ENCODE measurements at regions not wholly inside any gene's neighbourhood (a gene's known extent, or its start where the extent isn't known, plus 50 kb on each side); places are given as distances from the start of the nearest gene placed in this dataset.

DNA sequence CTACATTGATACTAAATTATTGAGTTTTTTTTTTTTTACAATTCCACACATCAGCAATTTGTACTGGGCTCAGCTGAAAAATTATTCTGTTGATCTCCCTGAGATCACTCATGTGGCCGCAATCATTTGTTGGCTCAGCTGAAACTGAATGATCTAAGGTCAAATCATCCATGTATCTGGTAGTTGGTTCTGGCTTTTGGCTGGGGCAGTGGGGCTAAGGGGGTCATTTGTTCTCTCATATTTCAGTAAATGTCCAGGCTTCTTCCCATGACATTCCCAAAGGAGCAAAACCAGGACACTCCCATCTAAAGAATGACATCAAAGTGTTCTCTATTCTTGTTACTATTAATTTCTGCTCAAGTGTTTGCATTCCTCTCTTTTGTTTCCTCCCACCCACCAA, 806.7 kb upstream of the ADGRL2 start:
- DNase-seq (ENCODE audit: low spot score) = no peak

DNA sequence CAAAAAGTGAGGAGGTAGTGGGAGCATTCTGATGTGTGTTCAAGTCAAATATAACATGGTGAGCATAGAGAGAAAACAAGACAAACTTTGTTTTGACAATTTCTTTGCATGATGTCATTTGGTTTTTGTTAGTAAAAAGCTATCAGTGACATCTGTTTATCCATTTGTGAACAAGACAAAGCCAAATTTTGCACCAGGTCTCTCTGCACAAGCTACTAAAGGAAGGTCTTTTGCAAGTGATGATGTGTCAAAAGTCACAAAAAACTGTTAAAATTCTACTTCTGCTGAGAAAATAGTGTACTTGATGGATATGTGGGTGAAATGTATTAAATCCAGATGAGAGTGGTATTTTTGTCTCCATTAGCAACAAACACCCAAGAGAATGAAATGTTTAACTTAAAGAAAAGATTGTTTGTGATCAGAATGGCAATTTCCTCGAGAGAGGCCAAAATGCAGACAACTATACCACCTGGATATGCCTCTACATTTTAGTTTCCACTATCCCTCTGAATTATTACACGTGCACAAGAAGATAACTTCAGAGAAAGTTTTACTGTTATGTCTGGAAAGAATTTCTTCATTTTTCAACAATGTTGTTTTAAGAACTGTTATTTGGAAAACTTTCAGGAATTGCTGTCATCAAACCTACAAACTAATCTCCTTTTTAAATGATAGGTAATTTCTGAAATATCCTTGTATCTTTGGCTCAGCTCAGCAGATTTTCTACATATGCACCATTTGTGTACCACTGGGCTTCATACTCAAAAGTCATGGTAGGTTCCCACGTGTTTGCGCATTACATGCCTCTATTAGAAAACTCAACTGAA, 807.4 kb upstream of the ADGRL2 start:
- DNase-seq (ENCODE audit: low spot score) = no peak

DNA sequence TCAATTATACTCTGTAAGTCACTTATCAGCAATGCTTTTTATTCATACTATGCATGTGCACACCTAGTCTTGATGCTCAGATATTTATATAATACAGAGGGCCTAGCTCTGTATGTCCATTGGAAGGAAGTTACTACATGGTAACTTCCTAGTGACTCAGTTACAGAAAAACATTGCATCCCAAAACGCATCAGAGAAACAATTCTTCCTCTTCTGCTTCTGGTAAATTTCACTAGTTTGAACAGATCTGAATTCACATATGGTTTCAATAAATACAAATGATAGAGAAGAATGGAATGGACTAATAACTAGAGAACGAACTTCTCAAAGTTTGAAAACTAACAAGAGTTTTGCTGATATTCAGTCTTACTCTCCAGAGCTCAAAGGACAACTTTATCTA, 811.3 kb upstream of the ADGRL2 start:
- DNase-seq (ENCODE audit: low spot score) = no peak

DNA sequence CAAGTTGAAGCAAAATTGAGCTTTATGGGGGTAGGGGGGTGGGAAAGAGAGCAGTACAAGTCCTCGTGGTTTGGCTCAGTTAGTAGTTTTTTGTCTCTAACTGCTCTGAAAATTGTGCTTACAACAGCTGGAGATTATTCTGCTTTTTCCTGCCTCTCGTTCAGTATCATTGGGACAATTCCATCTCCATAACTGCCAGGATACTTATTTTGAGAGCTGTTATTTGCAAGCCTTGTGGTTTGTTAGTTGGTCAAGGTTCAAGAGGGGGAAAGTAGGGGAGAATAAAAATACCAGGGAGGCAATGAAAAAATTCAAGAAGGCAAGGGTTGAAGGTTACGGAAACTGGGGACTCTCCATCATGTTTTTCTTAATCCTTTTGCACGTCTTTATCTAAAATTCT, 811.8 kb upstream of the ADGRL2 start:
- no peak for DNase-seq (ENCODE audit: low spot score)

DNA sequence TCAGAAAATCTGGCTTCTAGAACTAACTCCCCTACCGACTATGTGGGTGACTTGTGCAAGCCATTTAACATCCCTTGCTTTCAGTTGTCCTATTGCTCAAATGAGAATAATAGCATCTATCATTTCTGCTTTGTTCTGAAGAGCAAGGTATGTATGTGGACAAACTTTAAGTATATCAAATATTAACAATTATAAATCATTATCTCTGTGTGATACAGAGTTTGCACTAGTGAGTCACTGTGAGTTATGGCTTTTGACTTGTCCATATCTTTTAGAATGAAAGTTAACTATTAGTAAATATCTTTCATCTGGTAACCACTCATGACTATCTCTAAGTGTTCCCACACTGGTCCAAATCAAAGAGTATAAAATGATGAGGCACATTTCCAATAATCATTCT, 812.9 kb upstream of the ADGRL2 start:
- DNase-seq (ENCODE audit: low spot score) = no peak

DNA sequence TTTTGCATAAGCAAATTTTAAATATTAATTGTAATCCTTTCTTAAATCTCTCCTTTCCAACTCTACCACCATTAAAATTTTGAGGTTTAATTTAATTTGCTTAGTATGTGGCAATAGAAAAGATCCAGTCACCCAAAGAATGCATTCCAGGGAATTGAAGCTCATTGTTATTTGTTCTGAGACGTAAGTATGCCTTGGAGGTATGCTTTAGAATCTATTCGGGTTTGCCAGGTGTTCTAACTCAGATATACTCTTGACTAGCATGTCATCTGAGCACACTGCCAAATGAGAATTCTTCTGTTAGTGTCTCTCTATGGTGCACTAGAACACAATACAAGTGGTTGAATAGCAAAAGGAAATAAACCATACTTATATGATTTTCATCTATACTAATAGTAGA, 813.6 kb upstream of the ADGRL2 start:
- DNase-seq (ENCODE audit: low spot score) = no peak

DNA sequence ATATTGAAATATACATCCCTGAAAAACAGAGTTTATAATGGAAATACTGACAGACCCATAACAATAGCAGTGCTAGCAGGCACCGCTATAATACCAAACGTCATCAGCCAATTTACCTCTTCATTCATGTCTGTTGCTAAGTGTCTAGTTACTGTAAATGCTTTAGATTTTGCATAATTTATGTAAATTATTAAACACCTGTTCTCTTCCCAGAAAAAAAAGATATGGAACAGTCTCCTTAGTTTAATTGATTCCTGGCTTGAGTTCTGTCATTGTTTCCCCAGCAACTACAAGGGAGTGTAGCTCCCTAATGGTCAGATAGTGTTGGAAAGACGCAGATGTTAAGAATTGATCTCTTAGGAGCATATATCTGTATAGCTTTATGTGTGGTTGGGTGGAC, 817.9 kb upstream of the ADGRL2 start:
- no peak for DNase-seq (ENCODE audit: low spot score)

DNA sequence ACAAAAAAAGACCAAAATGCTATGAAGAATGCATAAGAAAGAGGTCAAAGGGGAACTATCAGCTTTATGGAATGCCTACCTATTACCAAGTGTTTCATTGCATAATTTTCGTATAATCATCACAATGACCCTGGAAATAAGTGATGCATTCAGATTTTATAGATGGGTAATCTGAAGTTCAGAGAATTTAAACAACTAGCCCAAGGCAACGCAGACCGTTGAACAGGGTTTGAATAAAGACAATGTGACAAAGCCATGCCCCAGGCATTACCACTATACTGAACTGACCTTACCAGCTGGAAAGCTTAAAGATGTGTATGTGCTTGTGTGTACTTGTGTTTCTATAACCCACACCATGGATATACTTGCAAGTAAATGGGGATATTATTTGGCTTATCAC, 827.6 kb upstream of the ADGRL2 start:
- DNase-seq (ENCODE audit: low spot score) = no peak

DNA sequence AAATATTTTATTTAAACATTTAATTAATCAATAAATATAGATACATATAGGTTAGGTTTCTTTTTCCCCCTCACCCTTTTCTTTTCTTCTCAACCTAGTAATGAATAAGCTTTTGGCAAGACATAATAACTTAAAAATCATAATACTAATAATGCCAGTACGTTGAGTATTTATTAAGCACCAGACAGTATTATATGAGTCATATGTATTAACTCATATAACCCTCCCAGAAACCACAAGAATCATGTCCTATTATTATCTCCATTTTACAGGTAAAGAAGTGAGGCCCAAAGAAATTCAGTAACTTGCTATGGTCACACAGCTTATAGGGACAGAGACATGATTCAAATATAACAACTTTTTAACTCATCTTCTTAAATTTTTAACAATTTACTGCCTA, 834.5 kb upstream of the ADGRL2 start:
- DNase-seq (ENCODE audit: low spot score) = no peak

DNA sequence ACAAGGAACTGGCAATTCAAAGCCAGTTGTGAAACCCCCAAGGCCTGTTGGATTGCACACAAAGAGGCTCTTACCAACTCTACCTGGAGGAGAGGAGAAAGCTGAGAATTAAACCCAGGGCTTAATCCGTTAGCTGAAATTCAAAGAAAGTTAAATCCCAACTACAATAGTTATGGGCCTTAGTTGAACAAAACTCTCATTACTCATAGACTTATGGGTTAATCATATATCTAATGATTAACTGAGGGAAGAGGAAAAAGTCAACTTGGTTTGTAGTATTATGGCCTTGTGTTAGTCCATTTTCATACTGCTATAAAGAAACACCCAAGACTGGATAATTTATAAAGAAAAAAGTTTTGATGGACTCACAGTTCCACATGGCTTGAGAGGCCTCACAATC, 838.2 kb upstream of the ADGRL2 start:
- no peak for DNase-seq (ENCODE audit: low spot score)

DNA sequence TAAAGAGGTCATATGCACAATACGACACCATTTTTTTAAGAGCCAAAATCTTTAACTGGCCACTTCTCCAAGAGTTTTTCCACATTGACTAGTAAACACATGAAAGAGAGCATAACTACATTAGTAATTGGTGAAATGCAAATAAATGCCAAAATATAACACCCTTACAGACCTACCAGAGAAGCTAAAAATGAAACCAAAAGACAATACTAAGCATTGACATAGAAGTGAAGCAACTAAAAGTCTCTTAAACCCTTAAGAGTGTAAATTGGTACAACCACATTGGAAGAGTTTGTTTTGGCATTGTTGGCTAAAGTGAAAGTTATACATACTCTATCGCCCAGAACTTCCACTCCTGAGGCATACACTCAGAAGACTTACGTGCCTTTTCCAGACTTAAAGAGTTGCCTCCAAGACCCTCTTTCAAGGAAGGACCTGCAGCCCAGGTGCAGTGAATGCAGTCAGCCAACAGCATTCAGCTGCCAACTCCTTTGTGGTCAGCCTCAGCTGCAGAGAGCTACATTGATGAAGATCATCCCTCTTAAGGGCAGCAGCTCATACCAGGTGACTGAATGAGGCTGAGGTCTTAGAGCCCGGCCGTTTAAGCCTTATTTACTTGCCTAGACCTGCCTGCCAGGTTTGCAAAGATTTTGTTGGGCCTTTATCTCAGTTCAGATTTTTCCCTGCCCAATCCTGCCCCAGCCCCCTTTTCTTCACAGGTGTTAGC, 839.1 kb upstream of the ADGRL2 start:
- DNase-seq (ENCODE audit: low spot score) = no peak

DNA sequence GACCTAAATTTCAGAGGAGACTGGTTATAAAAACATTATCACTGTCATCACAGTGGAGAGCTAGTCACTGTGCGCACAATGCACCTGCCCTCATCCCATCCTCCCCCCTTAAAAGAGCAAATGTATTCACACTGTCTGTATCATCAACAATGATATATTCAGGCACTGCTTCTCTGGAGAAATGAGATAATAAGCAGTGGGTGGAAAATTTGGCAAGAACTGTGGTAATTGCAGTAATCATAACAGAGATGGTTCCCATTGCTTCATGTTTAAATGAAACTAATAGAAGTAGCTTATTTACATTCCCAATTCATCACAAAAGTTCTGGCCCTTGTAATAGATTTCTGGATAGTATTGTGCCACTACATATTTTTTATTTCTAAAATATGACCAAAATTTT, 867.4 kb upstream of the ADGRL2 start:
- DNase-seq (ENCODE audit: low spot score) = no peak

DNA sequence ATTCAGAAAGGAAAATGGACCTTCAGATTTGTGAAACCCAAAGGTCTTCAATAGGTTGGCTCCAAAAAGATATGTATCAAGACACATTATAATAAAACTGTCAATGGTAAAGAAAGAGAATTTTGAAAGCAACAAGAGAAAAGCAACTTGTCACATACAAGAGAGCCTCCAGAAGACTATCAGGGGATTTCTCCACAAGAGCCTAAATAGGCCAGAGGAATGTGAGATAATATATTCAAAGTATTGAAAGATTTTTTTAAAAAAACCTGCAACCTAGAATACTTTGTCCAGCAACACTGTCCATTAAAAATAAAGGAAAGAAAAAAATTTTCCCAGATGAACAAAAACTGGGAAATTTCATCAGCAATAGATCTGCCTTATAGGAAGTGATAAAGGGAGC, 869.6 kb upstream of the ADGRL2 start:
- DNase-seq (ENCODE audit: low spot score) = no peak

DNA sequence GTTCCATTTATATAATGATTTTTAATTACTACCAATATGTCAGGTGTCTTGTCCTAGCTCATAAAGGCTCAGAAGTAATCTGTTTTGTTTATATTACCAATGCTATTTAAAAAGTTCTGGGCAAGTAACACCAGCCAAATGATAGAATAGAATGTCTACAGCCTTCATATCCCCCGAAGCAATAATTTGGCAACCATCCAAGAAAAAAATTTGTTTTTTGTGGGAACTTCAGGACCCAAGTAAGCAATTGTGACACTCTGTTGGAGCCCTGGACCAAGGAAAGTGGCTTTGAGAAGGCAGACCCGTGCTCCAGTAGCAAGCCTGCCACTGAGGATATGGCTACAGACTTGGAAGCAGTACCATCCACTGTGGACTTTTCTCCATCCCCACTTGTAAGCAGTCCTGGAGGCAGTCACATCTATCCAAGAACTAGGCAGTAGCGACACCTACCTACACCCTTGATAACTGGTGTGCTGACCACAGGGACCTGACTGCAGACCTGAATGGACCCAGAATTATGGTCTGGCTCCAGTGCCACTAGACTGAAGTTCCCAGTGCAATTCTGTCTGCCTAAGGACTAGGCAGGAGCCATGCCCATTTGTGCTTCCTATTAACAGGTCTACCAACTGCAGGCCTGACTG, 870.7 kb upstream of the ADGRL2 start:
- DNase-seq (ENCODE audit: low spot score) = no peak

DNA sequence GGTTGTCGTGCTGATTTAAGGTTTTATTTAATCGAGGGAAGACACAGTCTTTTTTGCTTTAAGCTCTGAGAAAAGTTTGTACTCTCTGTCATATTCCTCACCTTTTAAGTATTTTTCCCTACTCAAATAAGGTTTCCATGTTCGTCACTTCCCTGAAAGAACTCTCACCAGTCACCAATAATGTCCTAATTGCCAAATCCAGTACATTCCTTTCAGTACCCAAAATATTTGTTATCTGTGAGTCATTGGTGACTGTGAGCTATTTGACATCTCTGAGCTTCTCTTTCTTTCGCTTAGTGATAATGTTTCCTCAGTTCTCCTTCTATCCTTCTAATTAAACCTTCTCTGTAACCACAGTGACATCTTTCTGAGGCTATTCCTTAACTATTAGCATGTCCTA, 874.2 kb upstream of the ADGRL2 start:
- DNase-seq (ENCODE audit: low spot score) = no peak

DNA sequence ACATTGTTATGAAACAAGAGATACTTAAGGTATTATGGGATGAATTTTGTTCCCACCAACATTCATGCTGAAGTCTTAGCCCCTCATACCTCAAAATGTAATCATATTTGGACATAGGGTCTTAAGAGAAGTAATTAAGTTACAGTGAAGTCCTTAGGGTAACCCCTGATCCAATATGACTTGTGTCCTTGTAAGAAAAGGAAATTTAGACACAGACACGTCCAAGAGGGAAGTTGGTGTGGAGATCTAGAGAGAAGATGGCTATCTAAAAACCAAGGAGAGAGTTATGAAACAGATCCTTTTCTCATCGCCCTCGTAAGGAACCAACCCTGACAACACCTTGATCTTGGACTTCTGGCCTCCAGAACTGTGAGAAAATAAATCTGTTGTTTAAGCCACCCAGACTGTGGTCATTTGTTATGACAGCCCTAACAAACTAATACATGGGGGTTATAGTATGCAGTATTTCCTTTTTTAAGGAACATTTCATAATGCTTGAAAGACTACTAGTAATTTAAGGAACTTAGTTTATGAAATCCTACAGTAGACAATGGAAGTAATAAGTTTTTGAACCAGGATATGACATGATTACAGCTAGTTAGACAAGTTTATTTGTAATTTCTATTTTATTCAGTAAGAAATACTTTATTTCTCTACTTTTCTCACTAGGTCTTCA, 875.5 kb upstream of the ADGRL2 start:
- no peak for DNase-seq (ENCODE audit: low spot score)

DNA sequence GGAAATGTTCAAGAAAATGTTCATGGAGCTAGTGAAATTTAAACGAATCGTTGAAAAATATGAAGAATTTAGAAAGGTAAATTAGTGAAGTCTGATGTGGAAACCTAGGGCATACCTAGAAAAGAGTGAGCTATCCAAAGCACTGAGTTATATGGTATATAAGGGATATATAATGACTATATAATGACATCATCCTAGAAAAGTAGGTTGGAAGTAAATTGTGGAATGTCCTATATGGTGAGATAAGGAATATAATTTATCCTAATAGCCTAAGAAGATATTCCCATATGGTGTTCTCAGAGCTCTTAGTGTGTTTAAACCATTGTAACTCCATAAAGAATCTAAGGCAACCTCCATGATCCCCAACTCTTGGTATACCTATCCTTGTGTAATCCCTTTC, 876.4 kb upstream of the ADGRL2 start:
- no peak for DNase-seq (ENCODE audit: low spot score)

DNA sequence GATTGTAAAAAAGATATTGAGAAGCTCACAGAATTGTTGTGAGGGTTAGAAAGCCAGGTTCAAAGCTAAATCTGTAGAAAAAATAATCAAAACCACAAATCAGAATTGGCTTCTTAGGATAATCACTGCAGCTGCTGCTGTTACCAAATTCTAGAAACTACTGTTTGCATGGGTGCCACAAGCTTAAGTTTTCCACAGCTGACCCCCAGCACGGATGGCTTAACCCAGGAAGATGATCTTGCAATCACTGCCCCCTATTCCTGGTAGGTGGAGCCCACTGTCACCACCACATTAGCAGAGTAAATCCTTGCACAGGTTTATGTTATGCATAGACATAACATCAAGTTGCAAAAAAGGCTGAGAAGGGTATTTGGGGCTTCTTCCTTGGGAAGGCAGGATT, 877.8 kb upstream of the ADGRL2 start:
- no peak for DNase-seq (ENCODE audit: low spot score)

DNA sequence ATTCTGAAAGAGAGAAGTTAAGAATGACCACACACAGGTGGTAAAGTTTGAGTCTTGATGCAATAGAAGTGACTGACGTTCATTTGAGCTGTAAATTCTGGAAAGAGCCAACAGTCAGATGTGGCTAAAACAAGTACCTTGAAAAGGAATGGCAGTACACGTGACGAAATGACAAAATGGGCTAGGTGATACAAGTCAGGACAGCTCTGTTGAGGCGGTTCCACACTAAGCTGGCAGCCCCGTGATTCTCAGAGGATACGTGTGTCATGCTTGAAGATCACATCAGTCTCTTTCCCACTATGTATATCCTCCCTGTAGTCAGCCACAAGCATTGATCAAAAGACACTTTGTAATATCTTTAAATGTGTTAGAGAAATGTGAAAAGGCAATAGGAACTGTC, 881.3 kb upstream of the ADGRL2 start:
- no peak for DNase-seq (ENCODE audit: low spot score)

DNA sequence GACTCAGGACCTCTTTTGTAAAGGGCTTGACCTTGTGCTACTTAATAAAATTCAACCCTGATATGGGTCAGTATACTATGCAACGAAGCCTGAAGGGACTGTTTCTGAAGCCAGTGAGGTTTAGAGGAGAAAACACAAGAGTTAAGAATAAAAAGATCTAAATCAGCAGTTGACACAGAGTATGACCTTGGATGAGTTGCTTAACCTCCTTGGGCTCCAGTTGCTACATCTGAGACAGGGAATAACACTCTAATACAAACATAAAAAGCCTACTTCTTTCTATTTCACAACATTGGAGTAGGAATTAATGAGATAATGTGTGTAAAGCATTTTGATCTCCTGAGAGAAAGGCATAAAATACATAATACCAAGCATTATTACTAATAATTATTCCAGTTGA, 882.4 kb upstream of the ADGRL2 start:
- no peak for DNase-seq (ENCODE audit: low spot score)

DNA sequence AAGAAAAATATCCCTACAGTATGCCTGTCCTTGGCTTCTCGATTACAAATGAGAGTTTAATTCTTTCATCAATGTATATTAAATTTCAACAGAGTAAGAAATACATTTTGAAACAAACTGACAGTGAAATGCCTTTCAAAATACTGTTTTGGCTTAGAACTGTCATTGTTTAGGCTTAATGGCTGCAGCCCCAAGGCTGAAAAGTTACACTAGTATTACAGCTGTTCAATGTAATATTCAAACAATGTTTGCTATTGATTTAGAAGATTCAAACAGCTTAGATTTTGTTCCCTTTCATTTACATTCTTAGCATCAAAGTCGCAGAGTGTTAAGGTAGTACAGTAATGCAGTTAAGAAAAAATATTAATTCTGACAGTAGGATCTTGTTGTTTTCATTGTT, 882.9 kb upstream of the ADGRL2 start:
- no peak for DNase-seq (ENCODE audit: low spot score)

DNA sequence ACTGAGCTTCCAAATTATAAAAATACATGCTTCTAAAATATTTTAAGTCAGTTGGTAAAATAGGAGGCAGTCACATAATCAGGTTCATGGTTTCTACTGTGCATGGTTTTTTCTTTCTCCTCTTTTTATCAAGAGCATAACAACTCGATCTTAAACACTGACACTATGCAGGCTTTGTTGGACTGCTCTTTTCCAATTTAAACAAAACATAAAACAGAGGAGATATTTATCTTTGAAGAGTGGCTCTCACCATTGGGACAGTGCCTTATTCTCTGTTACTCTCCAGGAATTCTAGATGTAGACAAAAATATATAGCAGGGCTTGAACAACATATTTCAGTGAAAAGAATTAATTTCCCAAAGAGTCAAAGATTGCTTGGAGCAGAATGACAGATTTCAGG, 883.5 kb upstream of the ADGRL2 start:
- DNase-seq (ENCODE audit: low spot score) = no peak

DNA sequence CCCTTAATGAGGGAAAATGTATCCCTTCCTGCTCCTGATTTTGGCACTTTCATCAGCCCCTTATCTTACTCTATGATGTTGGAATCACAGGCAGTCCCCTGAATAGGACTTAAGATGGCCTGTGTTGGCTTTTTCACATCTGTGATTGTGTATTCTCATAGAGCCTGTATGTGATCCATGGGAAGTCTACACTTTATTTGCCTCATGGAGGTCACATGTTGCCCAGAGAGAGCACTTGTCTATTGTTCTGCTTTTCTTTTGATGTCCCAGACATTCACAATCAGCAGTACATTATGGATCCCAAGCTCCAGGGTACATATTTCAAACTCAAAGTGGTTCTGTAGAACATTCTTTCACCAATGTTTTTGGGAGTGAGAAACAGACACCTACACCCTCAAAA, 885.2 kb upstream of the ADGRL2 start:
- DNase-seq (ENCODE audit: low spot score) = no peak
